Stomach (tissue), 4 donors: ENCODE measurements at regions not wholly inside any gene's neighbourhood (a gene's known extent, or its start where the extent isn't known, plus 50 kb on each side); places are given as distances from the start of the nearest gene placed in this dataset.

ENCODE experiments used
- CTCF ChIP-seq, 7 experiments: fragments of 450-650 bp in 4 of 7; fragments of 200-600 bp in 3 of 7; sonication (generic) in 3 of 7; IDR thresholded peaks; one replicate each; pipeline ENCODE4 v1.5.1; 2016 to 2019; ENCODE audit warnings: antibody characterized with exemption in 7 of 7, control low read depth in 2 of 7, mild to moderate bottlenecking in 1 of 7
- EP300 ChIP-seq: sonication (generic); formaldehyde crosslinking; IDR thresholded peaks from one replicate; pipeline ENCODE4 v1.6.1; 2017; ENCODE audit warnings: antibody characterized with exemption
- POLR2A ChIP-seq, 4 donors: fragments of 450-650 bp; IDR thresholded peaks; one replicate each; pipeline ENCODE4 v1.6.1; 2016; ENCODE audit warnings: antibody characterized with exemption in 4 of 4, control low read depth in 2 of 4, mild to moderate bottlenecking in 1 of 4, moderate library complexity in 1 of 4
- POLR2AphosphoS5 ChIP-seq, 3 donors: sonication (generic); formaldehyde crosslinking; IDR thresholded peaks; one replicate each; pipeline ENCODE4 v1.6.1; 2016; ENCODE audit warnings: antibody characterized with exemption in 3 of 3

- TF ChIP-seq POLR2A (IDR thresholded peaks at IDR 0.05) (no peak), EP300 (no peak), CTCF (IDR thresholded peaks at IDR 0.05) (no peak), POLR2AphosphoS5 (IDR thresholded peaks at IDR 0.05) (no peak)
Observed at GRCh38 chr2:242059566-242059965, 190.0 kb downstream of the RTP5 start.
